CD4-positive, alpha-beta T cell treated with Interleukin-1 beta for 1 hour (primary cell): ENCODE measurements at regions not wholly inside any gene's neighbourhood (a gene's known extent, or its start where the extent isn't known, plus 50 kb on each side); places are given as distances from the start of the nearest gene placed in this dataset.
"Not testable (repeated sequence)": the region's sequence is repeated elsewhere in the genome, so short reads cannot be mapped to it uniquely, and the experiment has no call there.

Source experiments
- DNase-seq, 2 donors: peaks; one replicate each; pipeline ENCODE4 v3.0.0-alpha.2; 2020 to 2022

GRCh38 chr21:20020026-20020425 is 978.2 kb upstream of the NCAM2 start:
- DNase-seq, result no peak

GRCh38 chr21:20023193-20023592 is 975.0 kb upstream of the NCAM2 start:
- DNase-seq, result no peak

- DNase-seq, result no peak
These were observed 973.5 kb upstream of the NCAM2 start for GRCh38 chr21:20024741-20025140.

- no peak for DNase-seq
These were observed 971.7 kb upstream of the NCAM2 start for GRCh38 chr21:20026543-20026942.

GRCh38 chr21:20030390-20030789 is 967.8 kb upstream of the NCAM2 start:
- DNase-seq, result no peak

GRCh38 chr21:20031807-20032206 is 966.4 kb upstream of the NCAM2 start:
- DNase-seq, result no peak

GRCh38 chr21:20040768-20041167 is 957.4 kb upstream of the NCAM2 start:
- DNase-seq, result no peak

- no peak for DNase-seq
These were observed 953.0 kb upstream of the NCAM2 start for GRCh38 chr21:20045197-20045596.

- not testable (repeated sequence) for DNase-seq
These were observed 949.9 kb upstream of the NCAM2 start for GRCh38 chr21:20048130-20048837.

GRCh38 chr21:20083336-20083735 is 914.9 kb upstream of the NCAM2 start:
- no peak for DNase-seq

GRCh38 chr21:20083925-20084324 is 914.3 kb upstream of the NCAM2 start:
- DNase-seq, result no peak

- no peak for DNase-seq
These were observed 911.7 kb upstream of the NCAM2 start for GRCh38 chr21:20086508-20086907.

- DNase-seq, result no peak
These were observed 891.8 kb upstream of the NCAM2 start for GRCh38 chr21:20106368-20106767.

GRCh38 chr21:20108016-20108415 is 890.2 kb upstream of the NCAM2 start:
- DNase-seq, result no peak

GRCh38 chr21:20108976-20109540 is 889.2 kb upstream of the NCAM2 start:
- DNase-seq, result no peak

- no peak for DNase-seq
These were observed 887.8 kb upstream of the NCAM2 start for GRCh38 chr21:20110368-20110767.

- DNase-seq, result no peak
These were observed 846.5 kb upstream of the NCAM2 start for GRCh38 chr21:20151741-20152140.

GRCh38 chr21:20163167-20163566 is 835.0 kb upstream of the NCAM2 start:
- DNase-seq, result no peak

GRCh38 chr21:20167059-20167458 is 831.1 kb upstream of the NCAM2 start:
- no peak for DNase-seq

- no peak for DNase-seq
These were observed 828.2 kb upstream of the NCAM2 start for GRCh38 chr21:20169812-20170576.

- DNase-seq, result no peak
These were observed 812.0 kb upstream of the NCAM2 start for GRCh38 chr21:20186186-20186585.

- no peak for DNase-seq
These were observed 811.2 kb upstream of the NCAM2 start for GRCh38 chr21:20187028-20187427.

- DNase-seq, result not testable (repeated sequence)
These were observed 796.9 kb upstream of the NCAM2 start for GRCh38 chr21:20201323-20201722.

- no peak for DNase-seq
These were observed 790.9 kb upstream of the NCAM2 start for GRCh38 chr21:20207335-20207734.
